ENCODE measurements at regions not wholly inside any gene's neighbourhood (a gene's known extent, or its start where the extent isn't known, plus 50 kb on each side); places are given as distances from the start of the nearest gene placed in this dataset.
"Not testable (repeated sequence)": the region's sequence is repeated elsewhere in the genome, so short reads cannot be mapped to it uniquely, and the experiment has no call there.

GRCh38 chr22:16391417-16391930 is 201.1 kb downstream of the CCT8L2 start:
- not testable (repeated sequence) for H3K36me3 ChIP-seq (ENCODE audit: control insufficient read depth, insufficient read depth, low read length); H2AFZ ChIP-seq; H3K4me1 ChIP-seq; H3K79me2 ChIP-seq; H3K27ac ChIP-seq; H3K4me3 ChIP-seq (ENCODE audit: low read depth, low read length); H3K4me2 ChIP-seq (ENCODE audit: low read length); H3K27me3 ChIP-seq (ENCODE audit: control insufficient read depth, insufficient read depth, low read length); H3K9ac ChIP-seq; H3K9me3 ChIP-seq (ENCODE audit: control insufficient read depth, low read length)

DNA sequence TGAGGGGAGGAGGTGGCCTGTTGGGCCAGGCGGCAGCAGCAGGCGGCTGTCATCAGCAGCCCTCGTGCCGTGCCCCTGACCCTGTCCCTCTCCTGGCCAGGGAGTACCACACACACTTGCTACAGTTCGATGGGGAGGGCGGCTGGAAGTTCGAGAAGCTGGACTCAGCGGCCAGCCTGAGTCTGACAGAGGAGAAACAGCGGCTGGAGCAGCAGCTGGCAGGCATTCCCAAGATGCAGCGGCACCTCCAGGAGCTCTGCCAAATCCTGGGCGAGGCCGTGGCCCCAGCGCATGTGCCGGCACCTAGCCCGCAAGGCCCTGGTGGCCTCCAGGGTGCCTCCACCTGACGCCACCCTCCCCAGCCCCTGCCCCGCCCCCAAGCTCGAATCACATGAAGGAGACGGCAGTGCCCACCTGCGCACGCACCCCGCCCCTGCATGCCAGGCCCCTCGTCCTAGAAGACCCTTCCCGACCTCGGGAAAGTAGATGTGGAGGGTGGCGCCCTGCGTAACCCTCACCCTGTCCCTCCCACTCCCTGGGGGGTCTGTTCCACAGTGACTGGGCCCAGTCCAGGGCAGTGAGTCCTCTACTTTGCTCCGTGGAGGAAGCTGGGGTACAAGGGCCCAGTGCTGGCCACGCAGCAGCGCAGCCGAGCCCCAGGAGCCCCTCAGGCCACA is 201.9 kb downstream of the CCT8L2 start:
- not testable (repeated sequence) for H3K27me3 ChIP-seq (ENCODE audit: control insufficient read depth, insufficient read depth, low read length); H3K4me3 ChIP-seq (ENCODE audit: low read depth, low read length); H3K36me3 ChIP-seq (ENCODE audit: control insufficient read depth, insufficient read depth, low read length); H3K79me2 ChIP-seq; H2AFZ ChIP-seq; H3K9me3 ChIP-seq (ENCODE audit: control insufficient read depth, low read length); H3K27ac ChIP-seq; H3K4me2 ChIP-seq (ENCODE audit: low read length); H3K4me1 ChIP-seq; H3K9ac ChIP-seq

- not testable (repeated sequence) for H3K9me3 ChIP-seq (ENCODE audit: control insufficient read depth, low read length); H3K36me3 ChIP-seq (ENCODE audit: control insufficient read depth, insufficient read depth, low read length)
These were observed 202.6 kb downstream of the CCT8L2 start for GRCh38 chr22:16390046-16390445.

GRCh38 chr22:16389256-16389655 is 203.4 kb downstream of the CCT8L2 start:
- H3K27me3 ChIP-seq (ENCODE audit: control insufficient read depth, insufficient read depth, low read length); H3K79me2 ChIP-seq; H3K4me1 ChIP-seq; H2AFZ ChIP-seq; H3K36me3 ChIP-seq (ENCODE audit: control insufficient read depth, insufficient read depth, low read length); H3K9ac ChIP-seq; H3K4me3 ChIP-seq (ENCODE audit: low read depth, low read length); H3K27ac ChIP-seq; H3K9me3 ChIP-seq (ENCODE audit: control insufficient read depth, low read length); H3K4me2 ChIP-seq (ENCODE audit: low read length): not testable (repeated sequence)

More at GRCh38 chr22:16390046-16390445, 202.6 kb downstream of the CCT8L2 start:
- H3K27me3 ChIP-seq (ENCODE audit: control insufficient read depth, insufficient read depth, low read length); H3K4me1 ChIP-seq; H3K4me3 ChIP-seq (ENCODE audit: low read depth, low read length); H3K27ac ChIP-seq; H3K79me2 ChIP-seq; H3K4me2 ChIP-seq (ENCODE audit: low read length); H3K9ac ChIP-seq; H2AFZ ChIP-seq: not testable (repeated sequence)

GRCh38 chr22:16388616-16389015 is 204.0 kb downstream of the CCT8L2 start:
- not testable (repeated sequence) for H3K79me2 ChIP-seq; H3K4me1 ChIP-seq; H3K27me3 ChIP-seq (ENCODE audit: control insufficient read depth, insufficient read depth, low read length); H3K36me3 ChIP-seq (ENCODE audit: control insufficient read depth, insufficient read depth, low read length); H3K4me2 ChIP-seq (ENCODE audit: low read length); H2AFZ ChIP-seq; H3K9me3 ChIP-seq (ENCODE audit: control insufficient read depth, low read length); H3K27ac ChIP-seq; H3K4me3 ChIP-seq (ENCODE audit: low read depth, low read length); H3K9ac ChIP-seq

DNA sequence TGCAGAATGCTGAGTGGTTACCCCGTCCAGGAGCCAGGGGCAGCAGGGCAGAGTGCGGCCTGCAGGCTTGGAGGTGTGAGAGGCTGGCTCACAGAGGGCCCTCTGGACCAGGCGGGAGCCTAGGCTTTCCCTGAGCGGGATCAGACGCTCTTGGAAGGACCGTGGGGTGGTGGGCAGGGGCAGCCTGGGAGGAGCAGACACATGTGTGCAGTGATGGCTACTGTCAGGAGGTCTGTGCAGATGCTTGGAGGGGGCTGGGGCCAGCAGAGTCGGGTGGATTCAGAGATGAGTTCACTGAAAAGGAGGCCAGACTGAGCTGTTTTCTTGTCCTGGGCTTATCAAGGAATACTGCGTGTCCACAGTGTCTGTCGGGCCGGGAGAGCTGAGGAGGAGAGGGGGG is 204.5 kb downstream of the CCT8L2 start:
- not testable (repeated sequence) for H3K36me3 ChIP-seq (ENCODE audit: control insufficient read depth, insufficient read depth, low read length); H3K27me3 ChIP-seq (ENCODE audit: control insufficient read depth, insufficient read depth, low read length); H3K4me3 ChIP-seq (ENCODE audit: low read depth, low read length); H3K4me1 ChIP-seq; H3K79me2 ChIP-seq; H3K9ac ChIP-seq; H2AFZ ChIP-seq; H3K4me2 ChIP-seq (ENCODE audit: low read length); H3K27ac ChIP-seq; H3K9me3 ChIP-seq (ENCODE audit: control insufficient read depth, low read length)

DNA sequence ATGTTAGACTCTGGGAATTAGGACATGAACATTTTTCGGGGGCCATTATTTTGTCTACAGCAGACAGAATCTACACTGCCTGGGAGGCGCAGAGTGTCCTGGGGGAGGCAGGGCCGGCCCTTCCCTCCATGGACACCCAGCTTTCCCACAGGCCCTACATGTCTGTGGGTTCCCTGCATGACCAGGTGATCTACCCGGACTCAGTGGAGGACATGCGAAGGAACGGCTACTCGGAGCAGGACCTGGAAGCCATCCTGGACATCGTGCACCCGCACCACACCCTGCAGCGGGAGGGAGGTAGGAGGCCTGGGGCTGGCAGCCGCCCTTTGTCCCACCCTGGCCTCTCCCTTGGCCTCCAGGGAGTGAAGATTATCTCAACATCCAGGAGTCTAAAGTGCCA is 205.1 kb downstream of the CCT8L2 start:
- H3K4me3 ChIP-seq (ENCODE audit: low read depth, low read length); H3K4me2 ChIP-seq (ENCODE audit: low read length); H3K79me2 ChIP-seq; H3K9me3 ChIP-seq (ENCODE audit: control insufficient read depth, low read length); H2AFZ ChIP-seq; H3K36me3 ChIP-seq (ENCODE audit: control insufficient read depth, insufficient read depth, low read length); H3K27me3 ChIP-seq (ENCODE audit: control insufficient read depth, insufficient read depth, low read length); H3K9ac ChIP-seq; H3K4me1 ChIP-seq; H3K27ac ChIP-seq: not testable (repeated sequence)

DNA sequence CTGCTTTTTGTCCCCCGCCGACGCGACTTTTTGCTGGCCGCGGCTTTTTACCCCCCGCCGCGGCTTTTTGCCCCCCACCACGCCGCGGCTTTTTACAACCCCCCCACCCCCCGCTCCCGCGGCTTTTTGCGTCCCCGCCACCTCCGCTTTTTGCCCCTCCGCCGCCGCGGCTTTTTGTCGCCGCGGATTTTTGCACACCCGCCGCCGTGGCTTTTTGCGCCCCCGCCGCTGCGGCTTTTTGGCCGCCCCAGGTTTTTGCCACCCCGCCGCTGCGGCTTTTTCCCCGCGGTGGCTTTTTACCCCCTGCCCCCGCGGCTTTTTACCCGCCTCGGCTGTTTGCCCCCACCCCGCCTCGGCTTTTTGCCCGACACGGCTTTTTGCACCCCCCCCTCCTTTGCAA is 205.5 kb downstream of the CCT8L2 start:
- no peaks in the 10 kb centered on the region for H3K9me3 ChIP-seq (ENCODE audit: control insufficient read depth, low read length)
- H3K36me3 ChIP-seq (ENCODE audit: control insufficient read depth, insufficient read depth, low read length): no peaks in the 10 kb centered on the region
- H3K27me3 ChIP-seq (ENCODE audit: control insufficient read depth, insufficient read depth, low read length): no peaks in the 10 kb centered on the region
- no peak overlapping the region for H3K27ac ChIP-seq
- no peaks in the 10 kb centered on the region for H3K4me1 ChIP-seq
- TF ChIP-seq, protein P1, sequence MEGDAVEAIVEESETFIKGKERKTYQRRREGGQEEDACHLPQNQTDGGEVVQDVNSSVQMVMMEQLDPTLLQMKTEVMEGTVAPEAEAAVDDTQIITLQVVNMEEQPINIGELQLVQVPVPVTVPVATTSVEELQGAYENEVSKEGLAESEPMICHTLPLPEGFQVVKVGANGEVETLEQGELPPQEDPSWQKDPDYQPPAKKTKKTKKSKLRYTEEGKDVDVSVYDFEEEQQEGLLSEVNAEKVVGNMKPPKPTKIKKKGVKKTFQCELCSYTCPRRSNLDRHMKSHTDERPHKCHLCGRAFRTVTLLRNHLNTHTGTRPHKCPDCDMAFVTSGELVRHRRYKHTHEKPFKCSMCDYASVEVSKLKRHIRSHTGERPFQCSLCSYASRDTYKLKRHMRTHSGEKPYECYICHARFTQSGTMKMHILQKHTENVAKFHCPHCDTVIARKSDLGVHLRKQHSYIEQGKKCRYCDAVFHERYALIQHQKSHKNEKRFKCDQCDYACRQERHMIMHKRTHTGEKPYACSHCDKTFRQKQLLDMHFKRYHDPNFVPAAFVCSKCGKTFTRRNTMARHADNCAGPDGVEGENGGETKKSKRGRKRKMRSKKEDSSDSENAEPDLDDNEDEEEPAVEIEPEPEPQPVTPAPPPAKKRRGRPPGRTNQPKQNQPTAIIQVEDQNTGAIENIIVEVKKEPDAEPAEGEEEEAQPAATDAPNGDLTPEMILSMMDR (IDR thresholded peaks at IDR 0.05): no peak
- H3K79me2 ChIP-seq: no peaks in the 10 kb centered on the region
- peak overlapping the region; percentile 11 for H3K4me3 ChIP-seq (ENCODE audit: low read depth, low read length)
- H2AFZ ChIP-seq: no peak overlapping the region
- H3K4me2 ChIP-seq (ENCODE audit: low read length): peak overlapping the region; percentile 44
- H3K9ac ChIP-seq: no peak overlapping the region

DNA sequence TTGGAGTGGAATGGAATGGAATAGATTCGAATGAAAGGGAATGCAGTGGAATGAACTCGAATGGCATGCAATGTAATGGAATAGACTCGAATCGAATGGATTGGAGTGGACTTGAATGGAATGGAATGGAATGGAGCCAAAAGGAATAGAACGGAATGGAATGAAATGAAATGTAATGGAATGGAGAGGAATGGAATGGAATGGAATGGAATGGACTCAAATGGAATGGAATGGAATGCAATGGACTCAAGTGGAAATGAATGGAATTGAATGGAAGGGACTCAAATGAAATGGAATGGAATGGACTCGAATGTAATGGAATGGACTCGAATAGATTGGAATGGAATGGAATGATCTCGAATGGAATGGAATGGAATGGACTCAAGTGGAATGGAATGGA is 231.3 kb downstream of the CCT8L2 start:
- H3K4me2 ChIP-seq (ENCODE audit: low read length); H3K4me1 ChIP-seq; H3K9ac ChIP-seq; H3K79me2 ChIP-seq; H3K9me3 ChIP-seq (ENCODE audit: control insufficient read depth, low read length); H2AFZ ChIP-seq; H3K4me3 ChIP-seq (ENCODE audit: low read depth, low read length); H3K27me3 ChIP-seq (ENCODE audit: control insufficient read depth, insufficient read depth, low read length); H3K36me3 ChIP-seq (ENCODE audit: control insufficient read depth, insufficient read depth, low read length); H3K27ac ChIP-seq: not testable (repeated sequence)

DNA sequence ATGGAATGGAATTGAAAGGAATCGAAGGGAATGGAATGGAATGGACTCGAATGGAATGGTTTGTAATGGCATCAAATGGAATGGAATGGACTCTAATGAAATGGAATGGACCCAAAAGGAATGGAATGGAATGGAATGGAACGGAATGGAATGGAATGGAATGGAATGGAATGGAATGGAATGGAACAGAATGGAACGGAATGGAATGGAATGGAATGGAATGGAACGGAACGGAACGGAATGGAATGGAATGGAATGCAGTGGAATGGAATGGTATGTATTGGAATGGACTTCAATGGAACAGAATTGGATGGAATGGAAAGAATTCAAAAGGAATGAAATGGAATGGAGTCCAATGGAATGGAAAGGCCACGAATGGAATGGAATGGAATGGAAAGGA is 240.0 kb downstream of the CCT8L2 start:
- not testable (repeated sequence) for H3K27me3 ChIP-seq (ENCODE audit: control insufficient read depth, insufficient read depth, low read length); H3K4me3 ChIP-seq (ENCODE audit: low read depth, low read length); H3K4me2 ChIP-seq (ENCODE audit: low read length); H3K9ac ChIP-seq; H3K79me2 ChIP-seq; H3K4me1 ChIP-seq; H3K9me3 ChIP-seq (ENCODE audit: control insufficient read depth, low read length); H3K27ac ChIP-seq; H3K36me3 ChIP-seq (ENCODE audit: control insufficient read depth, insufficient read depth, low read length); H2AFZ ChIP-seq

All from parathyroid adenoma (tissue), 2 donors.